Endothelial cell (in vitro differentiated cells): ENCODE measurements at regions not wholly inside any gene's neighbourhood (a gene's known extent, or its start where the extent isn't known, plus 50 kb on each side); places are given as distances from the start of the nearest gene placed in this dataset.

ENCODE experiments used
- DNase-seq: peaks from one replicate; pipeline ENCODE4 v3.0.0; 2021; ENCODE audit warnings: low spot score
- H3K27ac Mint-ChIP-seq: one replicate; pipeline ENCODE4 v1.8.0; 2021; ENCODE audit warnings: mixed read lengths, inconsistent platforms; ENCODE audit not compliant: unreplicated experiment
- H3K27me3 Mint-ChIP-seq: one replicate; pipeline ENCODE4 v1.8.0; 2021; ENCODE audit warnings: mild to moderate bottlenecking, moderate library complexity, mixed read lengths, inconsistent platforms; ENCODE audit not compliant: unreplicated experiment
- H3K36me3 Mint-ChIP-seq: one replicate; pipeline ENCODE4 v1.8.0; 2021; ENCODE audit warnings: mild to moderate bottlenecking, low read depth, mixed read lengths, inconsistent platforms; ENCODE audit not compliant: unreplicated experiment
- H3K4me1 Mint-ChIP-seq: one replicate; pipeline ENCODE4 v1.8.0; 2021; ENCODE audit warnings: mild to moderate bottlenecking, mixed read lengths, inconsistent platforms; ENCODE audit not compliant: unreplicated experiment
- H3K4me3 Mint-ChIP-seq: one replicate; pipeline ENCODE4 v1.8.0; 2021; ENCODE audit warnings: mild to moderate bottlenecking, mixed read lengths, inconsistent platforms; ENCODE audit not compliant: unreplicated experiment
- H3K9me3 Mint-ChIP-seq: one replicate; pipeline ENCODE4 v1.8.0; 2021; ENCODE audit warnings: mixed read lengths, inconsistent platforms; ENCODE audit not compliant: unreplicated experiment
- TF ChIP-seq, protein P1 (sequence below): fragments of 200-600 bp; sonication (generic); IDR thresholded peaks from one replicate; pipeline ENCODE4 v1.5.0; 2021; ENCODE audit warnings: antibody characterized with exemption; ENCODE audit not compliant: unreplicated experiment

DNA sequence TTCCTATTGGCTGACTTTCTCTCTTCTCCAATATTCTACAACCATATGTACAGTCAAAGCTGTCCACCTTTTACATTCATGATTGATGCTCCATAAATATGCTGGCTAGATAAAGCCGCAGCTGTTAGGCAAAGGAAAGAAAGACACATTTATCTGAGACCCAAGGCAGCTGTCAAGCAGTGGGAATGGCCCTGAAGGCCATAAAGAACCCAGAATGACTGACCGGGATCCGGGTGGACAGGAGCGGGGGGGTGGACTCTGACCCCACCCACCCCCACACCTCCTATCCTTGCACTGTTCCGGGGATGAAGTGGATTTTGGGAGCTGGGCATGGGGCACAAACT, 116.4 kb downstream of the RTP5 start:
- Mint-ChIP-seq H3K36me3 (no peaks in the 10 kb centered on the region), H3K27me3 (peaks cover 2% of the 10 kb centered on the region), H3K27ac (no peak overlapping the region), H3K4me3 (no peak overlapping the region), H3K4me1 (no peaks in the 10 kb centered on the region), H3K9me3 (no peaks in the 10 kb centered on the region)
- TF ChIP-seq, protein P1, sequence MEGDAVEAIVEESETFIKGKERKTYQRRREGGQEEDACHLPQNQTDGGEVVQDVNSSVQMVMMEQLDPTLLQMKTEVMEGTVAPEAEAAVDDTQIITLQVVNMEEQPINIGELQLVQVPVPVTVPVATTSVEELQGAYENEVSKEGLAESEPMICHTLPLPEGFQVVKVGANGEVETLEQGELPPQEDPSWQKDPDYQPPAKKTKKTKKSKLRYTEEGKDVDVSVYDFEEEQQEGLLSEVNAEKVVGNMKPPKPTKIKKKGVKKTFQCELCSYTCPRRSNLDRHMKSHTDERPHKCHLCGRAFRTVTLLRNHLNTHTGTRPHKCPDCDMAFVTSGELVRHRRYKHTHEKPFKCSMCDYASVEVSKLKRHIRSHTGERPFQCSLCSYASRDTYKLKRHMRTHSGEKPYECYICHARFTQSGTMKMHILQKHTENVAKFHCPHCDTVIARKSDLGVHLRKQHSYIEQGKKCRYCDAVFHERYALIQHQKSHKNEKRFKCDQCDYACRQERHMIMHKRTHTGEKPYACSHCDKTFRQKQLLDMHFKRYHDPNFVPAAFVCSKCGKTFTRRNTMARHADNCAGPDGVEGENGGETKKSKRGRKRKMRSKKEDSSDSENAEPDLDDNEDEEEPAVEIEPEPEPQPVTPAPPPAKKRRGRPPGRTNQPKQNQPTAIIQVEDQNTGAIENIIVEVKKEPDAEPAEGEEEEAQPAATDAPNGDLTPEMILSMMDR = no peak
- no peak for DNase-seq

DNA sequence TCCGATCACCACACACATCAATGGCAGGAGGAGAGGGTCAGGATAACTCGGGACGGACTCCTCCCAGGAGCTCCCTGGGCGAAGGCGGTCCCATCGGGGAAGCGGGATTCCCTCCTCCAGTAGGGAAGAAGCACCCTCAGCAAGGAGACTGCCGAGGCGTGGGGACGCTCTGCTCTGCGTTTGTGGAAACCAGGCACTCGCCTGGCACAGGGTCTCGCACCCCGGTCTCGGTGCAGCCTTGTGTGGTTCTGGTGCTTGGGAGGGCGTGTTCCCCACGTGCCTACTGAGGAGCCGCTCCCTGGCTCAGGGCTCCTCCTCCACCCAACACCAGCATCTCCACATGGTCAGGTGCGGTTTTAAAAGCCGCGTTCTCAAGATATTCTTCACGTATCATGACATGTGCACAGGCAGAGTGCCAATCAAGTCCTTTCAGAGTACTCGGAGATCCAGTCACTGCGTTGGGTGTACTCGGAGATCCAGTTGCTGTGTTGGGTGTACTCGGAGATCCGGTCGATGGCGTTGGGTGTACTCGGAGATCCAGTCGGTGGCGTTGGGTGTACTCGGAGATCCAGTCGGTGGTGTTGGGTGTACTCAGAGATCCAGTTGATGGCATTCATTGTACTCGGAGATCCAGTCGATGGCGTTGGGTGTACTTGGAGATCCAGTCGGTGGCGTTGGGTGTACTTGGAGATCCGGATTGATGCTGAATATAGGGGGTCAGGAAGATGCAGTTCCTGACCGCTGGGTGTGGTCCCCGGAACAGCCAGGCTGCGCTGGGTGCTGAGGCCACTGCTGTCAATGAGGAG, 117.5 kb downstream of the RTP5 start:
- Mint-ChIP-seq H3K36me3 (no peaks in the 10 kb centered on the region), H3K4me1 (no peaks in the 10 kb centered on the region), H3K9me3 (no peaks in the 10 kb centered on the region), H3K4me3 (no peak overlapping the region), H3K27ac (no peak overlapping the region), H3K27me3 (no peaks in the 10 kb centered on the region)
- no peak for DNase-seq
- TF ChIP-seq, protein P1 = no peak

DNA sequence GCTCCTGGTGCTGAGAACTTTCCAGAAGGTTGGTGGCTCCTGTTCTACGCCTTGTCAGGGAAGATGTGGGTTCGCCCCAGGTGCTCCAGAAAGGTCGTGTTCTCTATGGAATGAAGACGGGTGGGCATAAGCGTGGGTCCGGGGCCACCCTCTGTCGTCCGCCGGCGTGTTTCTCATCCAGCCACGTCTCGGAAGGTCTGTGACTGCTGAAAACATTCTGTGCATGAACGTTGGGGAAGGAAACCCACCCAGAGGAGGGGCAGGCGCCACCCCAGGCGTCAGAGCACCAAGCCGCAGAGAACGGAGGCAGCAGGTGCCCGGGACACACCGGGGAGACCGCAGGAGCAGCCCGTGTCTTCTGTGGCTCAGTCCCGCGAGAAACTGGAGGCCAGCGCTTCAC, 118.2 kb downstream of the RTP5 start:
- Mint-ChIP-seq H3K4me3 (no peak overlapping the region), H3K9me3 (no peaks in the 10 kb centered on the region), H3K36me3 (no peaks in the 10 kb centered on the region), H3K27ac (no peak overlapping the region), H3K4me1 (no peaks in the 10 kb centered on the region), H3K27me3 (no peaks in the 10 kb centered on the region)
- no peak for DNase-seq
- TF ChIP-seq, protein P1 = no peak

DNA sequence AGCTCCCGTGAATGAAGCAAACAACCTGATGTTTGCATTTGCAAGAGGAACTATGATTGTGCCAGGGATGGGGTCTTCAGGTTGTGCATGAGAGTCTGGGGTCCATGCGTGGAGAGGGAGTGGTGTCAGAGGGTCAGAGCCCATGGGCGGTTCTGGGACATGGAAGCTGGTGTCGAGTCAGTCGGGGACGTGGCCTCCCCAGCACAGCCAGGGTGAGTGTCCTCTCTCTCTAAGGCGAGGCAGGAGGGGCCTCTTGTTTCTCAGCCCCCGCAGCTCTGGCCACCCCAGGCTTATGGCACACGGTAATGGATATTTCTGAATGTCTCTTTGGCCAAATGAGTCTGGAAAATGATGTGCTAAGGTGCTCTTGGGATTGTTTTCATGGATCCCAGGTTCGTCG, 118.6 kb downstream of the RTP5 start:
- H3K4me1 Mint-ChIP-seq = no peaks in the 10 kb centered on the region
- DNase-seq = no peak
- no peaks in the 10 kb centered on the region for H3K27me3 Mint-ChIP-seq
- no peak overlapping the region for H3K27ac Mint-ChIP-seq
- H3K36me3 Mint-ChIP-seq = no peaks in the 10 kb centered on the region
- TF ChIP-seq, protein P1 = no peak
- H3K4me3 Mint-ChIP-seq = no peak overlapping the region
- no peaks in the 10 kb centered on the region for H3K9me3 Mint-ChIP-seq

DNA sequence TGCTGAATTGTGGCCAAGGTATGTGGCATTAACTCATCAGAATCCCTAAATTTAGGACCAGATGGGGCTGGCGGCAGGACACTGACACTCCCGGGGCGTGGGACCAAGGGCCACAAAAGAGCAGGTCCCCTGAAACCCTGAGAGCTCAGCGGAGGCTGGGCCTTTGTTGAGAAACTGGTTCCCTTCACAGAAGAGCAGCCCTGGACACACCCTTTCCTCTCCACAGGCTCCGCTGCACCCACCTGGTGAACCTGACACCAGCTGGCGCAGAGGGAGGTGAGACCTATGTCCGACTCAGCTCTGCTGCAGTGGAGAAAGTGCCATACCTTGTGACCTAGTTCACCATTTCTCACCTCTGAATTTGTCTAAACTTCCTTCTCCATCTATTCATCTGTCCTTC, 119.5 kb downstream of the RTP5 start:
- Mint-ChIP-seq H3K27ac (no peak overlapping the region), H3K36me3 (no peaks in the 10 kb centered on the region), H3K27me3 (no peaks in the 10 kb centered on the region), H3K9me3 (no peaks in the 10 kb centered on the region), H3K4me1 (no peaks in the 10 kb centered on the region), H3K4me3 (no peak overlapping the region)
- no peak for DNase-seq
- TF ChIP-seq, protein P1 = no peak
